ENCODE measurements at regions not wholly inside any gene's neighbourhood (a gene's known extent, or its start where the extent isn't known, plus 50 kb on each side); places are given as distances from the start of the nearest gene placed in this dataset.
"Not testable (repeated sequence)": the region's sequence is repeated elsewhere in the genome, so short reads cannot be mapped to it uniquely, and the experiment has no call there.

GRCh38 chrX:912677-913076 is 282.1 kb downstream of the SHOX start:
- no peak for TF ChIP-seq EZH2 (IDR thresholded peaks at IDR 0.05; ENCODE audit: borderline replicate concordance, insufficient read depth, low read depth, low read length, poor library complexity, severe bottlenecking)
- no peak for TF ChIP-seq CTCF (IDR thresholded peaks at IDR 0.05)
- ChIA-PET CTCF (no interaction called here), POLR2A (no interaction called here)
- H3K4me2 ChIP-seq (replicated peaks; ENCODE audit: low read depth, low read length, poor library complexity, severe bottlenecking), result no peak overlapping the region
- no peaks in the 10 kb centered on the region for H3K4me1 ChIP-seq (ENCODE audit: control insufficient read depth in 2 of 2, insufficient read depth in 2 of 2, low read length in 2 of 2)
- Mint-ChIP-seq H3K4me3 (no peak overlapping the region), H3K9me3 (ENCODE audit: insufficient read depth) (no peaks in the 10 kb centered on the region), H3K4me1 (no peaks in the 10 kb centered on the region), H3K27ac (no peak overlapping the region), H3K27me3 (no peaks in the 10 kb centered on the region)
- intact Hi-C loops (cut with micrococcal nuclease), result no loop called here
- ATAC-seq (ENCODE audit: low read depth) (no peak), DNase-seq (no peak)
- H3K9me3 ChIP-seq (ENCODE audit: control extremely low read depth in 1 of 3, control insufficient read depth in 2 of 3, insufficient read depth in 1 of 3, low read length in 2 of 3), result peaks cover 0 to 12% (median 0%) of the 10 kb centered on the region in 3 donors
- WGBS (ENCODE audit: insufficient coverage), result 93% methylated on average over 10 of the region's 11 CpGs
- H3K9ac ChIP-seq (ENCODE audit: low read length), result no peak overlapping the region
- H3K79me2 ChIP-seq (ENCODE audit: control insufficient read depth, insufficient read depth, low read length), result no peaks in the 10 kb centered on the region
- no peak overlapping the region for H2AFZ ChIP-seq (ENCODE audit: insufficient read depth, low read depth, low read length, poor library complexity, severe bottlenecking)
- no peak overlapping the region for H3K4me3 ChIP-seq (ENCODE audit: control extremely low read depth in 1 of 5, extremely low read depth in 1 of 5, insufficient read depth in 1 of 5, low read depth in 2 of 5, low read length in 4 of 5)
- H3K36me3 ChIP-seq (replicated peaks in 1 of 2; ENCODE audit: control extremely low read depth in 1 of 2, control insufficient read depth in 1 of 2, extremely low read depth in 1 of 2, insufficient read depth in 2 of 2, low read length in 1 of 2), result no peaks in the 10 kb centered on the region
- H3K27ac ChIP-seq (ENCODE audit: low read length in 2 of 2), result no peak overlapping the region
- no peaks in the 10 kb centered on the region for H4K20me1 ChIP-seq (ENCODE audit: control insufficient read depth, insufficient read depth, low read length, poor library complexity, severe bottlenecking)
- H3K27me3 ChIP-seq (replicated peaks in 1 of 4; ENCODE audit: control extremely low read depth in 1 of 4, control insufficient read depth in 3 of 4, insufficient read depth in 4 of 4, low read length in 3 of 4), result no peaks in the 10 kb centered on the region

- not testable (repeated sequence) for DNase-seq, H3K27me3 Mint-ChIP-seq
Measured at GRCh38 chrX:909068-909467, 278.5 kb downstream of the SHOX start.

More at GRCh38 chrX:909068-909467, 278.5 kb downstream of the SHOX start:
- H3K9me3 Mint-ChIP-seq (ENCODE audit: insufficient read depth); H3K27me3 ChIP-seq (replicated peaks in 1 of 4; ENCODE audit: control extremely low read depth in 1 of 4, control insufficient read depth in 3 of 4, insufficient read depth in 4 of 4, low read length in 3 of 4); H2AFZ ChIP-seq (ENCODE audit: insufficient read depth, low read depth, low read length, poor library complexity, severe bottlenecking); H3K79me2 ChIP-seq (ENCODE audit: control insufficient read depth, insufficient read depth, low read length); H3K4me1 Mint-ChIP-seq; intact Hi-C loops (cut with micrococcal nuclease); POLR2A ChIA-PET; ATAC-seq (ENCODE audit: low read depth); H4K20me1 ChIP-seq (ENCODE audit: control insufficient read depth, insufficient read depth, low read length, poor library complexity, severe bottlenecking); H3K4me2 ChIP-seq (replicated peaks; ENCODE audit: low read depth, low read length, poor library complexity, severe bottlenecking); H3K9ac ChIP-seq (ENCODE audit: low read length); CTCF ChIA-PET; H3K4me3 Mint-ChIP-seq; H3K4me1 ChIP-seq (ENCODE audit: control insufficient read depth in 2 of 2, insufficient read depth in 2 of 2, low read length in 2 of 2); H3K27ac ChIP-seq (ENCODE audit: low read length in 2 of 2); H3K27ac Mint-ChIP-seq; H3K4me3 ChIP-seq (ENCODE audit: control extremely low read depth in 1 of 5, extremely low read depth in 1 of 5, insufficient read depth in 1 of 5, low read depth in 2 of 5, low read length in 4 of 5); H3K36me3 ChIP-seq (replicated peaks in 1 of 2; ENCODE audit: control extremely low read depth in 1 of 2, control insufficient read depth in 1 of 2, extremely low read depth in 1 of 2, insufficient read depth in 2 of 2, low read length in 1 of 2): not testable (repeated sequence)
- 57% methylated on average over 1 of the region's 2 CpGs for WGBS (ENCODE audit: insufficient coverage)
- peaks cover 0 to 27% (median 0%) of the 10 kb centered on the region in 3 donors for H3K9me3 ChIP-seq (ENCODE audit: control extremely low read depth in 1 of 3, control insufficient read depth in 2 of 3, insufficient read depth in 1 of 3, low read length in 2 of 3)
